ENCODE measurements at regions not wholly inside any gene's neighbourhood (a gene's known extent, or its start where the extent isn't known, plus 50 kb on each side); places are given as distances from the start of the nearest gene placed in this dataset.

GRCh38 chr3:43210049-43211027 lies 76.0 kb upstream of the SNRK start:
- DNase-seq (ENCODE audit: low spot score), result no peak
- no peak for TF ChIP-seq CTCF (IDR thresholded peaks at IDR 0.05; ENCODE audit: borderline replicate concordance, control extremely low read depth, extremely low read depth, insufficient read depth, missing control alignments)
- in situ Hi-C loops (cut with MboI; ENCODE audit: low sequenced_read_pairs, unreplicated experiment), result no loop called here

GRCh38 chr3:43207628-43208085 lies 78.7 kb upstream of the SNRK start:
- in situ Hi-C loops (cut with MboI; ENCODE audit: low sequenced_read_pairs, unreplicated experiment), result no loop called here
- DNase-seq (ENCODE audit: low spot score), result no peak
- no peak for TF ChIP-seq CTCF (IDR thresholded peaks at IDR 0.05; ENCODE audit: borderline replicate concordance, control extremely low read depth, extremely low read depth, insufficient read depth, missing control alignments)

GRCh38 chr3:43206632-43207031 lies 79.7 kb upstream of the SNRK start:
- no peak for TF ChIP-seq CTCF (IDR thresholded peaks at IDR 0.05; ENCODE audit: borderline replicate concordance, control extremely low read depth, extremely low read depth, insufficient read depth, missing control alignments)
- DNase-seq (ENCODE audit: low spot score), result no peak
- in situ Hi-C loops (cut with MboI; ENCODE audit: low sequenced_read_pairs, unreplicated experiment), result no loop called here

GRCh38 chr3:43206105-43206504 lies 80.2 kb upstream of the SNRK start:
- in situ Hi-C loops (cut with MboI; ENCODE audit: low sequenced_read_pairs, unreplicated experiment), result no loop called here
- no peak for DNase-seq (ENCODE audit: low spot score)
- no peak for TF ChIP-seq CTCF (IDR thresholded peaks at IDR 0.05; ENCODE audit: borderline replicate concordance, control extremely low read depth, extremely low read depth, insufficient read depth, missing control alignments)

GRCh38 chr3:43203022-43203421 lies 83.3 kb upstream of the SNRK start:
- in situ Hi-C loops (cut with MboI; ENCODE audit: low sequenced_read_pairs, unreplicated experiment), result no loop called here
- no peak for TF ChIP-seq CTCF (IDR thresholded peaks at IDR 0.05; ENCODE audit: borderline replicate concordance, control extremely low read depth, extremely low read depth, insufficient read depth, missing control alignments)
- DNase-seq (ENCODE audit: low spot score), result no peak

- in situ Hi-C loops (cut with MboI; ENCODE audit: low sequenced_read_pairs, unreplicated experiment), result no loop called here
- DNase-seq (ENCODE audit: low spot score), result no peak
- no peak for TF ChIP-seq CTCF (IDR thresholded peaks at IDR 0.05; ENCODE audit: borderline replicate concordance, control extremely low read depth, extremely low read depth, insufficient read depth, missing control alignments)
Observed at GRCh38 chr3:43201581-43201980, 84.8 kb upstream of the SNRK start.
